ENCODE measurements at regions not wholly inside any gene's neighbourhood (a gene's known extent, or its start where the extent isn't known, plus 50 kb on each side); places are given as distances from the start of the nearest gene placed in this dataset.

GRCh38 chr12:115521771-115522409, 755.6 kb downstream of the MED13L start:
- H3K9me3 ChIP-seq (ENCODE audit: low read depth) = no peaks in the 10 kb centered on the region
- H3K36me3 ChIP-seq (ENCODE audit: low read depth) = no peaks in the 10 kb centered on the region
- no peak overlapping the region for H3K4me3 ChIP-seq
- no peaks in the 10 kb centered on the region for H4K20me1 ChIP-seq (ENCODE audit: insufficient read depth)
- 0 out of 2 replicates have a peak overlapping the region, but pooled peaks have one; percentile 10 for H2AFZ ChIP-seq
- H3K9me2 ChIP-seq (ENCODE audit: insufficient read depth) = no peaks in the 10 kb centered on the region
- no peak for DNase-seq
- no peak overlapping the region for H3K27ac ChIP-seq
- no peaks in the 10 kb centered on the region for H3F3A ChIP-seq (ENCODE audit: insufficient read depth)
- no peak overlapping the region for H3K9ac ChIP-seq
- no peaks in the 10 kb centered on the region for H3K79me2 ChIP-seq (ENCODE audit: insufficient read depth)
- H3K4me1 ChIP-seq (ENCODE audit: insufficient read depth) = no peaks in the 10 kb centered on the region
- WGBS, 2 experiments (ENCODE audit: low coverage in 1 of 2, low lambda C conversion rate in 2 of 2, missing lambda C conversion rate in 2 of 2) = 36 to 39% methylated on average over 8 of the region's 8 CpGs
- in situ Hi-C loops (cut with MboI) = no loop called here
- TF ChIP-seq EZH2 (IDR thresholded peaks at IDR 0.05; ENCODE audit: insufficient read depth, poor library complexity, severe bottlenecking) (no peak), EZH2phosphoT487 (IDR thresholded peaks at IDR 0.05; ENCODE audit: insufficient read depth, low read depth) (no peak)
- H3K4me2 ChIP-seq (ENCODE audit: unreplicated experiment) = no peak overlapping the region
- H3K27me3 ChIP-seq (replicated peaks; ENCODE audit: insufficient read depth) = no peaks in the 10 kb centered on the region

DNA sequence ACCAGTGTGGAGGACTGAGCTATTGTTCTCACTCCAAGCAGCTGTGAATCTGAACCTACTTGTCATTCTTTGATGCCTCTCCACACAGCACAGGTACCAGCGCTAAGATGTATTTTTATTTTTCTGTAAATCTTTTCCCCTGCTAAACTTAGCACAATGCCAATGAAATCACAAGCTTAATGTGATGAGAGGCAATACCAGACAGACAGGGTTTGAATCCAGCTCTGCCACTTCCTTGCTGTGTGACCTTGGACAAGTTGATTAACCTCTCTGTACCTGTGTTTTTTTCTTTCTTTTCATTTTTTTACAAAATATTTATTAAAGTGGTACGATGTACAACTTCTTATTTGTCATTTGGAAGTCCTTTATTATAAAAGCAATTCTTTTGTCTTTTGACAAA, 757.6 kb downstream of the MED13L start:
- H3K9me2 ChIP-seq (ENCODE audit: insufficient read depth) = no peaks in the 10 kb centered on the region
- H2AFZ ChIP-seq = no peak overlapping the region
- no peaks in the 10 kb centered on the region for H4K20me1 ChIP-seq (ENCODE audit: insufficient read depth)
- no peak overlapping the region for H3K4me2 ChIP-seq (ENCODE audit: unreplicated experiment)
- H3K4me3 ChIP-seq = no peak overlapping the region
- no peak for DNase-seq
- H3K27me3 ChIP-seq (replicated peaks; ENCODE audit: insufficient read depth) = no peaks in the 10 kb centered on the region
- in situ Hi-C loops (cut with MboI) = no loop called here
- H3K9me3 ChIP-seq (ENCODE audit: low read depth) = no peaks in the 10 kb centered on the region
- no peaks in the 10 kb centered on the region for H3K36me3 ChIP-seq (ENCODE audit: low read depth)
- no peak overlapping the region for H3K27ac ChIP-seq
- H3K79me2 ChIP-seq (ENCODE audit: insufficient read depth) = no peaks in the 10 kb centered on the region
- H3K9ac ChIP-seq = no peak overlapping the region
- 73 to 74% methylated on average over 2 of the region's 2 CpGs for WGBS, 2 experiments (ENCODE audit: low coverage in 1 of 2, low lambda C conversion rate in 2 of 2, missing lambda C conversion rate in 2 of 2)
- TF ChIP-seq EZH2 (IDR thresholded peaks at IDR 0.05; ENCODE audit: insufficient read depth, poor library complexity, severe bottlenecking) = no peak
- no peak for TF ChIP-seq EZH2phosphoT487 (IDR thresholded peaks at IDR 0.05; ENCODE audit: insufficient read depth, low read depth)
- H3K4me1 ChIP-seq (ENCODE audit: insufficient read depth) = no peaks in the 10 kb centered on the region
- H3F3A ChIP-seq (ENCODE audit: insufficient read depth) = no peaks in the 10 kb centered on the region

DNA sequence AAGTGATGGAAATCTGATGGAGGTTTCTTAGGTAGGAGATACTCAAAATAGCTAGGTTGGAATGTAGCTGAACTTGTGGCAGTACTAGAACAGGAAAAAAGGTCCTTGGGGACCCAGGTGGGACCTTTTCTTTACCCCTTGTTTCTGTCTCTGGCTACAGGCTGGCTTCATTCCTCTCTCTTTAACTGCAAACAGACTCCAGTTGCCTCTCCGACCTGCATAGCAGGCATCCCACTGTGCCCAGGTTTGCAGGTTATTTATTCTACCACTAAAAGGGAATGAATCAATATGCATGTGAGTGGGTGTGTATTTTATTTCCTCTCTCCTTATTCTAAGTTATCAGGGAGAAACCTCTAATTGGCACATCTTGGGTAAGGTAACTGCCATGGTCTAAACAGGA, 758.1 kb downstream of the MED13L start:
- WGBS, 2 experiments (ENCODE audit: low coverage in 1 of 2, low lambda C conversion rate in 2 of 2, missing lambda C conversion rate in 2 of 2) = 86 to 90% methylated on average over 1 of the region's 1 CpG
- DNase-seq = no peak
- Histone ChIP-seq H3K36me3 (ENCODE audit: low read depth) (no peaks in the 10 kb centered on the region), H3K9ac (no peak overlapping the region), H4K20me1 (ENCODE audit: insufficient read depth) (no peaks in the 10 kb centered on the region), H3K4me3 (no peak overlapping the region), H3K79me2 (ENCODE audit: insufficient read depth) (no peaks in the 10 kb centered on the region), H3K27me3 (replicated peaks; ENCODE audit: insufficient read depth) (no peaks in the 10 kb centered on the region), H3K27ac (no peak overlapping the region), H2AFZ (no peak overlapping the region), H3K9me3 (ENCODE audit: low read depth) (no peaks in the 10 kb centered on the region), H3K9me2 (ENCODE audit: insufficient read depth) (no peaks in the 10 kb centered on the region), H3K4me2 (ENCODE audit: unreplicated experiment) (no peak overlapping the region), H3K4me1 (ENCODE audit: insufficient read depth) (no peaks in the 10 kb centered on the region), H3F3A (ENCODE audit: insufficient read depth) (no peaks in the 10 kb centered on the region)
- in situ Hi-C loops (cut with MboI) = no loop called here
- TF ChIP-seq EZH2 (IDR thresholded peaks at IDR 0.05; ENCODE audit: insufficient read depth, poor library complexity, severe bottlenecking) (no peak), EZH2phosphoT487 (IDR thresholded peaks at IDR 0.05; ENCODE audit: insufficient read depth, low read depth) (no peak)

GRCh38 chr12:115517913-115518312, 759.6 kb downstream of the MED13L start:
- in situ Hi-C loops (cut with MboI) = no loop called here
- no peaks in the 10 kb centered on the region for H4K20me1 ChIP-seq (ENCODE audit: insufficient read depth)
- no peak overlapping the region for H2AFZ ChIP-seq
- H3K9me3 ChIP-seq (ENCODE audit: low read depth) = no peaks in the 10 kb centered on the region
- no peaks in the 10 kb centered on the region for H3K79me2 ChIP-seq (ENCODE audit: insufficient read depth)
- no peak overlapping the region for H3K27ac ChIP-seq
- H3K4me2 ChIP-seq (ENCODE audit: unreplicated experiment) = no peak overlapping the region
- 73 to 86% methylated on average over 4 of the region's 4 CpGs for WGBS, 2 experiments (ENCODE audit: low coverage in 1 of 2, low lambda C conversion rate in 2 of 2, missing lambda C conversion rate in 2 of 2)
- H3K9ac ChIP-seq = no peak overlapping the region
- TF ChIP-seq EZH2 (IDR thresholded peaks at IDR 0.05; ENCODE audit: insufficient read depth, poor library complexity, severe bottlenecking) (no peak), EZH2phosphoT487 (IDR thresholded peaks at IDR 0.05; ENCODE audit: insufficient read depth, low read depth) (no peak)
- DNase-seq = no peak
- H3K36me3 ChIP-seq (ENCODE audit: low read depth) = no peaks in the 10 kb centered on the region
- no peaks in the 10 kb centered on the region for H3K9me2 ChIP-seq (ENCODE audit: insufficient read depth)
- no peak overlapping the region for H3K4me3 ChIP-seq
- no peaks in the 10 kb centered on the region for H3F3A ChIP-seq (ENCODE audit: insufficient read depth)
- no peaks in the 10 kb centered on the region for H3K27me3 ChIP-seq (replicated peaks; ENCODE audit: insufficient read depth)
- H3K4me1 ChIP-seq (ENCODE audit: insufficient read depth) = no peaks in the 10 kb centered on the region

Data from GM23248 (cell line).